HEK293 (cell line): ENCODE measurements at regions not wholly inside any gene's neighbourhood (a gene's known extent, or its start where the extent isn't known, plus 50 kb on each side); places are given as distances from the start of the nearest gene placed in this dataset.

Experiments
- KLF16 ChIP-seq: fragments of 450-650 bp; formaldehyde crosslinking; IDR thresholded peaks from 2 replicates; pipeline ENCODE4 v1.5.1; 2017; ENCODE audit warnings: missing biosample characterization, missing genetic modification characterization
- TCF7L2 ChIP-seq: IDR thresholded peaks from 2 replicates; pipeline ENCODE4 v1.6.1; 2011; ENCODE audit warnings: low read depth, mild to moderate bottlenecking, inconsistent platforms, low read length, moderate library complexity, borderline replicate concordance
- YY1 ChIP-seq: fragments of 450-650 bp; formaldehyde crosslinking; IDR thresholded peaks from 2 replicates; pipeline ENCODE4 v1.5.1; 2018; ENCODE audit warnings: missing biosample characterization, missing genetic modification characterization
- ZEB2 ChIP-seq: fragments of 450-650 bp; formaldehyde crosslinking; IDR thresholded peaks from 2 replicates; pipeline ENCODE4 v1.5.1; 2016; ENCODE audit warnings: missing biosample characterization, missing genetic modification characterization
- ZFP41 ChIP-seq: fragments of 450-650 bp; formaldehyde crosslinking; IDR thresholded peaks from 2 replicates; pipeline ENCODE4 v1.5.1; 2016; ENCODE audit warnings: missing biosample characterization, missing genetic modification characterization, borderline replicate concordance
- ZNF2 ChIP-seq: fragments of 450-650 bp; formaldehyde crosslinking; IDR thresholded peaks from 2 replicates; pipeline ENCODE4 v1.5.1; 2016; ENCODE audit warnings: missing biosample characterization, missing genetic modification characterization
- ZNF558 ChIP-seq: fragments of 450-650 bp; formaldehyde crosslinking; IDR thresholded peaks from 2 replicates; pipeline ENCODE4 v1.5.1; 2016; ENCODE audit warnings: missing biosample characterization, missing genetic modification characterization
- ZNF571 ChIP-seq: fragments of 450-650 bp; formaldehyde crosslinking; IDR thresholded peaks from 2 replicates; pipeline ENCODE4 v1.5.0; 2017; ENCODE audit warnings: missing biosample characterization, missing genetic modification characterization
- ZNF596 ChIP-seq: fragments of 450-650 bp; IDR thresholded peaks from 2 replicates; pipeline ENCODE4 v1.5.0; 2018; ENCODE audit warnings: missing biosample characterization, mild to moderate bottlenecking, missing genetic modification characterization, moderate library complexity
- ZNF621 ChIP-seq: fragments of 450-650 bp; formaldehyde crosslinking; IDR thresholded peaks from 2 replicates; pipeline ENCODE4 v1.5.1; 2017; ENCODE audit warnings: missing biosample characterization, missing genetic modification characterization
- TF ChIP-seq, protein P1 (sequence below): fragments of 450-650 bp; IDR thresholded peaks from 2 replicates; pipeline ENCODE4 v1.5.1; 2018; ENCODE audit warnings: missing biosample characterization, missing genetic modification characterization
- TF ChIP-seq, protein P2 (sequence below): fragments of 450-650 bp; formaldehyde crosslinking; IDR thresholded peaks from 2 replicates; pipeline ENCODE4 v1.5.1; 2016; ENCODE audit warnings: missing biosample characterization, missing genetic modification characterization
- TF ChIP-seq, protein P3 (sequence below): fragments of 450-650 bp; formaldehyde crosslinking; optimal IDR thresholded peaks from 2 replicates; pipeline ENCODE3; 2016; ENCODE audit warnings: missing biosample characterization, mild to moderate bottlenecking, missing genetic modification characterization

- no peak for TF ChIP-seq ZNF621 (tag by site-specific recombination)
- TF ChIP-seq YY1 (tag by site-specific recombination), result no peak
- TF ChIP-seq ZNF571, result no peak
- TF ChIP-seq, protein P1, sequence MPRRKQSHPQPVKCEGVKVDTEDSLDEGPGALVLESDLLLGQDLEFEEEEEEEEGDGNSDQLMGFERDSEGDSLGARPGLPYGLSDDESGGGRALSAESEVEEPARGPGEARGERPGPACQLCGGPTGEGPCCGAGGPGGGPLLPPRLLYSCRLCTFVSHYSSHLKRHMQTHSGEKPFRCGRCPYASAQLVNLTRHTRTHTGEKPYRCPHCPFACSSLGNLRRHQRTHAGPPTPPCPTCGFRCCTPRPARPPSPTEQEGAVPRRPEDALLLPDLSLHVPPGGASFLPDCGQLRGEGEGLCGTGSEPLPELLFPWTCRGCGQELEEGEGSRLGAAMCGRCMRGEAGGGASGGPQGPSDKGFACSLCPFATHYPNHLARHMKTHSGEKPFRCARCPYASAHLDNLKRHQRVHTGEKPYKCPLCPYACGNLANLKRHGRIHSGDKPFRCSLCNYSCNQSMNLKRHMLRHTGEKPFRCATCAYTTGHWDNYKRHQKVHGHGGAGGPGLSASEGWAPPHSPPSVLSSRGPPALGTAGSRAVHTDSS (tag by site-specific recombination), result no peak
- TF ChIP-seq ZNF596, result no peak
- TF ChIP-seq, protein P2, sequence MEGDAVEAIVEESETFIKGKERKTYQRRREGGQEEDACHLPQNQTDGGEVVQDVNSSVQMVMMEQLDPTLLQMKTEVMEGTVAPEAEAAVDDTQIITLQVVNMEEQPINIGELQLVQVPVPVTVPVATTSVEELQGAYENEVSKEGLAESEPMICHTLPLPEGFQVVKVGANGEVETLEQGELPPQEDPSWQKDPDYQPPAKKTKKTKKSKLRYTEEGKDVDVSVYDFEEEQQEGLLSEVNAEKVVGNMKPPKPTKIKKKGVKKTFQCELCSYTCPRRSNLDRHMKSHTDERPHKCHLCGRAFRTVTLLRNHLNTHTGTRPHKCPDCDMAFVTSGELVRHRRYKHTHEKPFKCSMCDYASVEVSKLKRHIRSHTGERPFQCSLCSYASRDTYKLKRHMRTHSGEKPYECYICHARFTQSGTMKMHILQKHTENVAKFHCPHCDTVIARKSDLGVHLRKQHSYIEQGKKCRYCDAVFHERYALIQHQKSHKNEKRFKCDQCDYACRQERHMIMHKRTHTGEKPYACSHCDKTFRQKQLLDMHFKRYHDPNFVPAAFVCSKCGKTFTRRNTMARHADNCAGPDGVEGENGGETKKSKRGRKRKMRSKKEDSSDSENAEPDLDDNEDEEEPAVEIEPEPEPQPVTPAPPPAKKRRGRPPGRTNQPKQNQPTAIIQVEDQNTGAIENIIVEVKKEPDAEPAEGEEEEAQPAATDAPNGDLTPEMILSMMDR, result no peak
- TF ChIP-seq KLF16, result no peak
- TF ChIP-seq ZNF2, result no peak
- TF ChIP-seq ZNF558 (tag by site-specific recombination), result no peak
- TF ChIP-seq ZFP41 (tag by site-specific recombination), result no peak
- TF ChIP-seq, protein P3, sequence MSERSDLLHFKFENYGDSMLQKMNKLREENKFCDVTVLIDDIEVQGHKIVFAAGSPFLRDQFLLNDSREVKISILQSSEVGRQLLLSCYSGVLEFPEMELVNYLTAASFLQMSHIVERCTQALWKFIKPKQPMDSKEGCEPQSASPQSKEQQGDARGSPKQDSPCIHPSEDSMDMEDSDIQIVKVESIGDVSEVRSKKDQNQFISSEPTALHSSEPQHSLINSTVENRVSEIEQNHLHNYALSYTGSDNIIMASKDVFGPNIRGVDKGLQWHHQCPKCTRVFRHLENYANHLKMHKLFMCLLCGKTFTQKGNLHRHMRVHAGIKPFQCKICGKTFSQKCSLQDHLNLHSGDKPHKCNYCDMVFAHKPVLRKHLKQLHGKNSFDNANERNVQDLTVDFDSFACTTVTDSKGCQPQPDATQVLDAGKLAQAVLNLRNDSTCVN (tag by site-specific recombination), result no peak
- no peak for TF ChIP-seq ZEB2 (tag by site-specific recombination)
- no peak for TF ChIP-seq TCF7L2
These were observed 225.2 kb upstream of the DKK2 start for GRCh38 chr4:107261241-107261874.
